HEK293T (cell line): ENCODE measurements at regions not wholly inside any gene's neighbourhood (a gene's known extent, or its start where the extent isn't known, plus 50 kb on each side); places are given as distances from the start of the nearest gene placed in this dataset.

ENCODE experiments used
- CTCF ChIA-PET: fragments of 350-600 bp; formaldehyde crosslinking; extraction: SDS; loops from one replicate; lab custom pipeline; 2021; ENCODE audit warnings: antibody characterized with exemption, inconsistent platforms; lab: Yijun Ruan, JAX
- POLR2A ChIA-PET: fragments of 350-600 bp; formaldehyde crosslinking; extraction: SDS; loops from one replicate; lab custom pipeline; 2020; ENCODE audit warnings: antibody characterized with exemption, inconsistent platforms; lab: Yijun Ruan, JAX
- DNase-seq: peaks from one replicate; pipeline ENCODE4 v3.0.0; 2012; ENCODE audit warnings: mixed read lengths; ENCODE audit errors: extremely low spot score
- ARNT ChIP-seq: fragments of 450-650 bp; IDR thresholded peaks from 2 replicates; pipeline ENCODE4 v1.6.1; 2017; ENCODE audit warnings: mild to moderate bottlenecking
- BHLHE40 ChIP-seq: fragments of 450-650 bp; IDR thresholded peaks from 2 replicates; pipeline ENCODE4 v1.6.1; 2016; ENCODE audit warnings: mild to moderate bottlenecking, moderate library complexity, borderline replicate concordance
- CTBP1 ChIP-seq: fragments of 450-650 bp; IDR thresholded peaks from 2 replicates; pipeline ENCODE4 v1.6.1; 2016; ENCODE audit warnings: borderline replicate concordance
- ELF4 ChIP-seq: fragments of 450-650 bp; IDR thresholded peaks from 2 replicates; pipeline ENCODE4 v1.6.1; 2017; ENCODE audit warnings: antibody characterized with exemption
- FOXA1 ChIP-seq: fragments of 450-650 bp; IDR thresholded peaks from 2 replicates; pipeline ENCODE4 v1.6.1; 2016; ENCODE audit warnings: mild to moderate bottlenecking
- FOXK2 ChIP-seq: fragments of 450-650 bp; IDR thresholded peaks from 2 replicates; pipeline ENCODE4 v1.6.1; 2016; ENCODE audit warnings: mild to moderate bottlenecking
- FOXM1 ChIP-seq: fragments of 450-650 bp; IDR thresholded peaks from 2 replicates; pipeline ENCODE4 v1.6.1; 2017; ENCODE audit warnings: mild to moderate bottlenecking, borderline replicate concordance
- HDGF ChIP-seq: fragments of 450-650 bp; IDR thresholded peaks from 2 replicates; pipeline ENCODE4 v1.6.1; 2017; ENCODE audit warnings: antibody characterized with exemption, borderline replicate concordance
- L3MBTL2 ChIP-seq: fragments of 450-650 bp; conservative IDR thresholded peaks from 2 replicates; pipeline ENCODE4 v1.6.1; 2016; ENCODE audit warnings: mild to moderate bottlenecking
- LEF1 ChIP-seq: fragments of 450-650 bp; IDR thresholded peaks from 2 replicates; pipeline ENCODE4 v1.6.1; 2017; ENCODE audit warnings: mild to moderate bottlenecking, borderline replicate concordance
- NFRKB ChIP-seq: fragments of 450-650 bp; IDR thresholded peaks from 2 replicates; pipeline ENCODE4 v1.6.1; 2016; ENCODE audit warnings: mild to moderate bottlenecking, moderate library complexity
- PKNOX1 ChIP-seq: fragments of 450-650 bp; IDR thresholded peaks from 2 replicates; pipeline ENCODE4 v1.6.1; 2016
- SP1 ChIP-seq: fragments of 450-650 bp; IDR thresholded peaks from 2 replicates; pipeline ENCODE4 v1.6.1; 2017
- SUZ12 ChIP-seq: fragments of 450-650 bp; IDR thresholded peaks from 2 replicates; pipeline ENCODE4 v1.6.1; 2016; ENCODE audit warnings: mild to moderate bottlenecking
- TARDBP ChIP-seq: fragments of 450-650 bp; IDR thresholded peaks from 2 replicates; pipeline ENCODE4 v1.6.1; 2016
- ZNF384 ChIP-seq: fragments of 450-650 bp; IDR thresholded peaks from 2 replicates; pipeline ENCODE4 v1.6.1; 2016

DNA sequence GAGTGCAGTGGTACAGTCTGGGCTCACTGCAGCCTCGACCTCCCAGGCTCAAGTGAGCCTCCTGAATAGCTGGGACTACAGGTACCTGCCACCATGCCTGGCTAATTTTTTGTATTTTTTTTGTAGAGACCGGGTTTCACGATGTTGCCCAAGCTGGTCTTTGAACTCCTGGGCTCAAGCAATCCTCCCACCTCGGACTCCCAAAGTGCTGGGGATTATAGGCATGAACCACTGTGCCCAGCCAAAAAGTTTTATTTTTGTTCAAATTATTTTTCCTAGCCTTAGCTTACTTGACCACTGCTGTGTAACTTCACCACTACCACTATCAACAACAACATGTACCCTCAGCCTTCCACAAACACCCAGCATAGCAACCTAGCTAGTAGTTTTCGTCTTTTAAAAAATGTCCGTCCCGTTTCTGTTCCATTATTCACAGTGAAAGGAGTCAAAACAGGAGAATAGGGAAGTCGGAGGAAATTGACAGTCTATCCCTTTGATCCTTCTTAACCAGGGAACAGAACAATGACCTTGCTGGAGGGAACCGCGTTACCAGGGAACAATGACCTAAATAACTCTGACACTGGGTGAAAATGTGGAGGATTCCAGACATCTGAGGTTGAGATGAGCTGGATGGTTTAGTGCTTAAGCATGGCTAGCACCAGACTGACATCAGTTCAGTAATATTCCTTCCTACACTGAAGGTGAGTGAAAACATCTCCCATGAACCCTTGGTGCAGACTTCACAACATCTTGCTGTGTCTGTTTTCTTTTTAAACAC is 69.2 kb upstream of the ARL4C start:
- POLR2A ChIA-PET: no interaction called here
- no peak for TF ChIP-seq BHLHE40
- TF ChIP-seq L3MBTL2: no peak
- DNase-seq: no peak
- CTCF ChIA-PET: no interaction called here

- CTCF ChIA-PET: no interaction called here
- no peak for DNase-seq
- TF ChIP-seq FOXK2: no peak
- no peak for TF ChIP-seq FOXA1
- TF ChIP-seq CTBP1: no peak
- no peak for TF ChIP-seq FOXM1
- TF ChIP-seq LEF1: no peak
- TF ChIP-seq ZNF384: no peak
- no peak for TF ChIP-seq ELF4
- TF ChIP-seq BHLHE40: no peak
- TF ChIP-seq L3MBTL2: no peak
- TF ChIP-seq NFRKB: no peak
- TF ChIP-seq SUZ12: no peak
- no peak for TF ChIP-seq ARNT
- no peak for TF ChIP-seq PKNOX1
- no peak for TF ChIP-seq SP1
- no peak for TF ChIP-seq TARDBP
- no peak for TF ChIP-seq HDGF
- POLR2A ChIA-PET: no interaction called here
Observed at GRCh38 chr2:234565201-234565600, 68.3 kb upstream of the ARL4C start.

GRCh38 chr2:234564699-234565098 is 67.8 kb upstream of the ARL4C start:
- no peak for TF ChIP-seq BHLHE40
- no peak for TF ChIP-seq LEF1
- no peak for TF ChIP-seq CTBP1
- TF ChIP-seq SUZ12: no peak
- no peak for TF ChIP-seq FOXM1
- no peak for TF ChIP-seq SP1
- no peak for TF ChIP-seq ELF4
- TF ChIP-seq TARDBP: no peak
- no peak for TF ChIP-seq L3MBTL2
- TF ChIP-seq FOXA1: no peak
- no peak for TF ChIP-seq PKNOX1
- TF ChIP-seq HDGF: no peak
- ChIA-PET CTCF (interaction anchor here (0.8 kb wide), 1 partner anchor 17 kb away, joined by 4 read pairs; no protein-coding TSS in a partner anchor), POLR2A (no interaction called here)
- DNase-seq: no peak

DNA sequence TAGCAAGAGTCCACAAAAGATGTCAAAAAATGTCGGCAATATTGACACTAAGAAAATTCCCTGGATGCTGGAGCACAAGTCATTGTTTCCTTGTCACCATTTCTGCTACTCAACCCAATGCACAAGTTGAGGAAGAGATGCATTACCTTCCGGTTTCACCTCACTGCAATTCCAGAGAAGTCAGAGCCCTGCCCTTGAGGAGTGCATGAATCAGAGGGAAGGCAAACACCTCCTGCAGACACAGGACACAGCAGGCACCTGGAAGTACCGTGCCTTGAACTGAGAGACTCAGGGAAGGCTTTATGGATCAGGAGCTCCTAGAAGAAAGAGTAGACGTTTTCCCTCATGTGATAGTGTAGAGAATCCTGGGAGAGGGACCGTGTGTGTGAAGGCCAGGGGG is 62.7 kb upstream of the ARL4C start:
- ChIA-PET CTCF (no interaction called here), POLR2A (no interaction called here)
- DNase-seq: no peak
- TF ChIP-seq ARNT (no peak), LEF1 (no peak), SP1 (no peak), TARDBP (no peak), CTBP1 (no peak), L3MBTL2 (no peak), FOXA1 (no peak), ZNF384 (no peak), FOXM1 (no peak), BHLHE40 (no peak), SUZ12 (no peak), ELF4 (no peak), HDGF (no peak), NFRKB (no peak), PKNOX1 (no peak), FOXK2 (no peak)

- TF ChIP-seq BHLHE40: no peak
- TF ChIP-seq ARNT: no peak
- TF ChIP-seq CTBP1: no peak
- TF ChIP-seq LEF1: no peak
- TF ChIP-seq L3MBTL2: no peak
- TF ChIP-seq ELF4: no peak
- no peak for TF ChIP-seq PKNOX1
- no peak for TF ChIP-seq SP1
- TF ChIP-seq HDGF: no peak
- TF ChIP-seq NFRKB: no peak
- no peak for TF ChIP-seq FOXA1
- no peak for TF ChIP-seq ZNF384
- no peak for TF ChIP-seq SUZ12
- no peak for TF ChIP-seq FOXM1
- no peak for TF ChIP-seq FOXK2
- no peak for TF ChIP-seq TARDBP
- ChIA-PET POLR2A (no interaction called here), CTCF (no interaction called here)
- no peak for DNase-seq
Observed at GRCh38 chr2:234558642-234559041, 61.8 kb upstream of the ARL4C start.
